GM23338 (cell line): ENCODE measurements at regions not wholly inside any gene's neighbourhood (a gene's known extent, or its start where the extent isn't known, plus 50 kb on each side); places are given as distances from the start of the nearest gene placed in this dataset.

ENCODE experiments used
- ATAC-seq: fragments of 200-7000 bp; cut with Tn5 transposase; 3 replicates; pipeline ENCODE4 v1.9.1; 2020
- DNase-seq: peaks from one replicate; pipeline ENCODE4 v3.0.0-alpha.2; 2015; ENCODE audit warnings: low spot score
- H2AFZ ChIP-seq: fragments of 200-600 bp; sonication (generic); 2 replicates; pipeline ENCODE4 v1.8.0; 2016; ENCODE audit warnings: antibody characterized with exemption, mild to moderate bottlenecking, moderate library complexity
- H3F3A ChIP-seq: fragments of 200-600 bp; sonication (generic); replicated peaks from 2 replicates; pipeline ENCODE4 v1.8.0; 2017; ENCODE audit warnings: antibody characterized with exemption, mixed run types, low read depth
- H3K27ac ChIP-seq: fragments of 200-600 bp; sonication (generic); 2 replicates; pipeline ENCODE4 v1.6.1; 2016; ENCODE audit warnings: low read depth
- H3K27me3 ChIP-seq: fragments of 200-600 bp; sonication (generic); 2 replicates; pipeline ENCODE4 v1.8.0; 2016; ENCODE audit warnings: mild to moderate bottlenecking, mixed run types, moderate library complexity; ENCODE audit not compliant: insufficient read depth
- H3K36me3 ChIP-seq: fragments of 200-600 bp; sonication (generic); 2 replicates; pipeline ENCODE4 v1.8.0; 2016; ENCODE audit warnings: mild to moderate bottlenecking; ENCODE audit not compliant: insufficient read depth
- H3K4me1 ChIP-seq: fragments of 200-600 bp; sonication (generic); 2 replicates; pipeline ENCODE4 v1.8.0; 2016; ENCODE audit warnings: mild to moderate bottlenecking, moderate library complexity; ENCODE audit not compliant: insufficient read depth
- H3K4me2 ChIP-seq: fragments of 200-600 bp; sonication (generic); 2 replicates; pipeline ENCODE4 v1.7.1; 2017; ENCODE audit warnings: mixed run types
- H3K4me3 ChIP-seq: fragments of 200-600 bp; sonication (generic); 2 replicates; pipeline ENCODE4 v1.6.1; 2016; ENCODE audit warnings: mixed run types
- H3K79me2 ChIP-seq: fragments of 200-600 bp; sonication (generic); replicated peaks from 2 replicates; pipeline ENCODE4 v1.8.0; 2017; ENCODE audit warnings: mild to moderate bottlenecking; ENCODE audit not compliant: insufficient read depth
- H3K9me2 ChIP-seq: fragments of 200-600 bp; sonication (generic); 2 replicates; pipeline ENCODE4 v1.8.0; 2017; ENCODE audit not compliant: insufficient read depth
- H4K20me1 ChIP-seq: fragments of 200-600 bp; sonication (generic); replicated peaks from 2 replicates; pipeline ENCODE4 v1.8.0; 2017; ENCODE audit warnings: mild to moderate bottlenecking; ENCODE audit not compliant: insufficient read depth
- H3K27ac Mint-ChIP-seq: 2 replicates; pipeline ENCODE4 v1.8.0; 2020; ENCODE audit warnings: inconsistent platforms, mild to moderate bottlenecking, moderate library complexity, mixed read lengths
- H3K27me3 Mint-ChIP-seq: 3 replicates; pipeline ENCODE4 v1.8.0; 2022; ENCODE audit warnings: low read depth, mild to moderate bottlenecking, moderate library complexity, mixed read lengths, inconsistent platforms; ENCODE audit not compliant: insufficient read depth, poor library complexity
- H3K36me3 Mint-ChIP-seq: 3 replicates; pipeline ENCODE4 v1.8.0; 2021; ENCODE audit warnings: low read depth, mild to moderate bottlenecking, inconsistent platforms, moderate library complexity, mixed read lengths
- H3K4me1 Mint-ChIP-seq: 3 replicates; pipeline ENCODE4 v1.8.0; 2020; ENCODE audit warnings: mild to moderate bottlenecking, inconsistent platforms, mixed read lengths
- H3K4me3 Mint-ChIP-seq: 3 replicates; pipeline ENCODE4 v1.8.0; 2021; ENCODE audit warnings: moderate library complexity, mild to moderate bottlenecking, inconsistent platforms, mixed read lengths
- H3K9me3 Mint-ChIP-seq: 3 replicates; pipeline ENCODE4 v1.8.0; 2020; ENCODE audit warnings: moderate library complexity, mild to moderate bottlenecking, inconsistent platforms, mixed read lengths
- CREB1 ChIP-seq: fragments of 250-450 bp; sonication (Bioruptor Pico); IDR thresholded peaks from 2 replicates; pipeline ENCODE4 v1.5.0; 2020; ENCODE audit warnings: low read depth, mild to moderate bottlenecking, moderate library complexity
- EZH2 ChIP-seq: fragments of 200-600 bp; sonication (generic); IDR thresholded peaks from one replicate; pipeline ENCODE4 v1.8.0; 2017; ENCODE audit warnings: antibody characterized with exemption, mild to moderate bottlenecking, low read depth; ENCODE audit not compliant: unreplicated experiment
- JUNB ChIP-seq: IDR thresholded peaks from one replicate; pipeline ENCODE4 v1.6.1; 2016; ENCODE audit warnings: antibody characterized with exemption; ENCODE audit not compliant: unreplicated experiment
- NANOG ChIP-seq: IDR thresholded peaks from 2 replicates; pipeline ENCODE4 v1.6.1; 2016; ENCODE audit warnings: antibody characterized with exemption, borderline replicate concordance
- POLR2AphosphoS5 ChIP-seq: IDR thresholded peaks from 2 replicates; pipeline ENCODE4 v1.6.1; 2016; ENCODE audit warnings: antibody characterized with exemption, low read depth
- STAT1 ChIP-seq: IDR thresholded peaks from one replicate; pipeline ENCODE4 v1.6.1; 2016; ENCODE audit warnings: antibody characterized with exemption; ENCODE audit not compliant: unreplicated experiment
- ZNF114 ChIP-seq: fragments of 250-450 bp; sonication (Bioruptor Pico); IDR thresholded peaks from 2 replicates; pipeline ENCODE4 v1.5.0; 2020; ENCODE audit warnings: mild to moderate bottlenecking, moderate library complexity
- ZNF331 ChIP-seq: fragments of 250-450 bp; sonication (Bioruptor Pico); IDR thresholded peaks from 2 replicates; pipeline ENCODE4 v1.5.0; 2020; ENCODE audit warnings: low read depth, mild to moderate bottlenecking, moderate library complexity
- TF ChIP-seq, protein P1 (sequence below): IDR thresholded peaks from one replicate; pipeline ENCODE4 v1.6.1; 2018; ENCODE audit warnings: antibody characterized with exemption; ENCODE audit not compliant: unreplicated experiment
- TF ChIP-seq, protein P2 (sequence below): fragments of 250-450 bp; sonication (Bioruptor Pico); IDR thresholded peaks from 2 replicates; pipeline ENCODE4 v1.5.0; 2020; ENCODE audit warnings: mild to moderate bottlenecking, moderate library complexity
- TF ChIP-seq, protein P3 (sequence below): IDR thresholded peaks from 2 replicates; pipeline ENCODE4 v1.6.1; 2016; ENCODE audit warnings: antibody characterized with exemption

DNA sequence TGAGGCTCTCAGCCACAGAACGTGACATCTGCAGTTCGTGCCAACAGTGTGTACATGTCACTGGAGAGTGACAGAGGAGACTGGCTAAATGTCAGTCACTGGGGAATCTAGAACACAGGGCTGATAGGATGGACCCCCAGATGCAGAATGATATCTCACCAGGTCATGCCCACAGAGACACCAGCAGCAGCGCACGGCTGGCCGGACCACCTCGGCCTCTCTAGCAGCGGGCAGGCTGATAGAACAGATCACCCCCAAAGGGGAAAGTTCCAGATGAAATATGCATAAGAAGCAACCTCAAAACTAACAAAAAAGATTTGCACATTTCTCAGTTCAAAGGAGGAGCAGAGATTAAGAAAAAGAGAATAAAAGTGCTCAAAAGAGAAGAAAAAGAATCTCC is 266.5 kb downstream of the SEC23A start:
- ATAC-seq (no peak), DNase-seq (no peak)
- no peak overlapping the region for H2AFZ ChIP-seq
- Mint-ChIP-seq H3K36me3 (no peaks in the 10 kb centered on the region; the same call in 2 of the 3 replicates), H3K9me3 (0 out of 3 replicates have a peak, but pooled peaks cover 2% of the 10 kb centered on the region), H3K4me3 (no peak overlapping the region), H3K27ac (no peak overlapping the region), H3K27me3 (peaks cover 4% of the 10 kb centered on the region), H3K4me1 (peaks cover 8% of the 10 kb centered on the region)
- no peaks in the 10 kb centered on the region for H3K9me2 ChIP-seq
- H3F3A ChIP-seq = no peaks in the 10 kb centered on the region
- TF ChIP-seq CREB1 (CRISPR knock-in tag) = no peak
- no peaks in the 10 kb centered on the region for H4K20me1 ChIP-seq
- peaks cover 8% of the 10 kb centered on the region; the same call in 1 of the 2 replicates for H3K4me1 ChIP-seq
- no peaks in the 10 kb centered on the region for H3K27me3 ChIP-seq
- no peak overlapping the region for H3K4me3 ChIP-seq
- no peaks in the 10 kb centered on the region for H3K79me2 ChIP-seq
- H3K27ac ChIP-seq = no peak overlapping the region
- no peaks in the 10 kb centered on the region for H3K36me3 ChIP-seq
- no peak overlapping the region for H3K4me2 ChIP-seq

DNA sequence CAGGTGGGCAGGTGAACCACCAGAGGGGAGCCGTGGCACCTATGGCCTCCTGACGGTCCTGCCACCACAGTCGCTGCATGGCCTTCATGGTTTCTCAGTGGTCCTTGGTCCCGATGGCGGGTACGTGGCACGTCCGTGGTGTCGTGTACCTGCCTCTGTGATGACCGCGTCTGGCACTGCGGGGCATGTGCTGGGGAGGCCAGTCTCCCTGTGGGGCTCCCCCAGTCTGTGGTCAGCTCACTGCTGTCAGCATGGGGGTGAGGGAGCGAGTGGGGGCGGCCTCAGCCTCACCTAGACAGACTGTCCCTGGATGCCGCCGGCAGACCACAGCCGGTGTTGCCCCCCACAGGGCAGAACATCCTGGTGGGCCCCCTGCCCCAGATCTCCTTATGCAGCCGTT is 267.2 kb downstream of the SEC23A start:
- H2AFZ ChIP-seq = no peak overlapping the region
- H3K27me3 ChIP-seq = no peaks in the 10 kb centered on the region
- no peaks in the 10 kb centered on the region; the same call in 2 of the 3 replicates for H3K36me3 Mint-ChIP-seq
- H3F3A ChIP-seq = no peaks in the 10 kb centered on the region
- no peak overlapping the region for H3K4me3 Mint-ChIP-seq
- no peaks in the 10 kb centered on the region for H3K36me3 ChIP-seq
- H3K27me3 Mint-ChIP-seq = peaks cover 4% of the 10 kb centered on the region
- H3K27ac ChIP-seq = no peak overlapping the region
- ATAC-seq (no peak), DNase-seq (no peak)
- H4K20me1 ChIP-seq = no peaks in the 10 kb centered on the region
- no peaks in the 10 kb centered on the region for H3K79me2 ChIP-seq
- no peak overlapping the region for H3K4me3 ChIP-seq
- H3K4me1 ChIP-seq = peaks cover 8% of the 10 kb centered on the region; the same call in 1 of the 2 replicates
- no peaks in the 10 kb centered on the region for H3K9me2 ChIP-seq
- H3K9me3 Mint-ChIP-seq = 0 out of 3 replicates have a peak, but pooled peaks cover 2% of the 10 kb centered on the region
- H3K4me2 ChIP-seq = no peak overlapping the region
- no peak overlapping the region for H3K27ac Mint-ChIP-seq
- peaks cover 8% of the 10 kb centered on the region for H3K4me1 Mint-ChIP-seq
- TF ChIP-seq, protein P1, sequence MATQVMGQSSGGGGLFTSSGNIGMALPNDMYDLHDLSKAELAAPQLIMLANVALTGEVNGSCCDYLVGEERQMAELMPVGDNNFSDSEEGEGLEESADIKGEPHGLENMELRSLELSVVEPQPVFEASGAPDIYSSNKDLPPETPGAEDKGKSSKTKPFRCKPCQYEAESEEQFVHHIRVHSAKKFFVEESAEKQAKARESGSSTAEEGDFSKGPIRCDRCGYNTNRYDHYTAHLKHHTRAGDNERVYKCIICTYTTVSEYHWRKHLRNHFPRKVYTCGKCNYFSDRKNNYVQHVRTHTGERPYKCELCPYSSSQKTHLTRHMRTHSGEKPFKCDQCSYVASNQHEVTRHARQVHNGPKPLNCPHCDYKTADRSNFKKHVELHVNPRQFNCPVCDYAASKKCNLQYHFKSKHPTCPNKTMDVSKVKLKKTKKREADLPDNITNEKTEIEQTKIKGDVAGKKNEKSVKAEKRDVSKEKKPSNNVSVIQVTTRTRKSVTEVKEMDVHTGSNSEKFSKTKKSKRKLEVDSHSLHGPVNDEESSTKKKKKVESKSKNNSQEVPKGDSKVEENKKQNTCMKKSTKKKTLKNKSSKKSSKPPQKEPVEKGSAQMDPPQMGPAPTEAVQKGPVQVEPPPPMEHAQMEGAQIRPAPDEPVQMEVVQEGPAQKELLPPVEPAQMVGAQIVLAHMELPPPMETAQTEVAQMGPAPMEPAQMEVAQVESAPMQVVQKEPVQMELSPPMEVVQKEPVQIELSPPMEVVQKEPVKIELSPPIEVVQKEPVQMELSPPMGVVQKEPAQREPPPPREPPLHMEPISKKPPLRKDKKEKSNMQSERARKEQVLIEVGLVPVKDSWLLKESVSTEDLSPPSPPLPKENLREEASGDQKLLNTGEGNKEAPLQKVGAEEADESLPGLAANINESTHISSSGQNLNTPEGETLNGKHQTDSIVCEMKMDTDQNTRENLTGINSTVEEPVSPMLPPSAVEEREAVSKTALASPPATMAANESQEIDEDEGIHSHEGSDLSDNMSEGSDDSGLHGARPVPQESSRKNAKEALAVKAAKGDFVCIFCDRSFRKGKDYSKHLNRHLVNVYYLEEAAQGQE = no peak
- TF ChIP-seq POLR2AphosphoS5 (no peak), NANOG (no peak), JUNB (no peak), EZH2 (no peak), ZNF114 (CRISPR knock-in tag) (no peak), ZNF331 (CRISPR knock-in tag) (no peak), CREB1 (CRISPR knock-in tag) (no peak), STAT1 (no peak)
- TF ChIP-seq, protein P2, sequence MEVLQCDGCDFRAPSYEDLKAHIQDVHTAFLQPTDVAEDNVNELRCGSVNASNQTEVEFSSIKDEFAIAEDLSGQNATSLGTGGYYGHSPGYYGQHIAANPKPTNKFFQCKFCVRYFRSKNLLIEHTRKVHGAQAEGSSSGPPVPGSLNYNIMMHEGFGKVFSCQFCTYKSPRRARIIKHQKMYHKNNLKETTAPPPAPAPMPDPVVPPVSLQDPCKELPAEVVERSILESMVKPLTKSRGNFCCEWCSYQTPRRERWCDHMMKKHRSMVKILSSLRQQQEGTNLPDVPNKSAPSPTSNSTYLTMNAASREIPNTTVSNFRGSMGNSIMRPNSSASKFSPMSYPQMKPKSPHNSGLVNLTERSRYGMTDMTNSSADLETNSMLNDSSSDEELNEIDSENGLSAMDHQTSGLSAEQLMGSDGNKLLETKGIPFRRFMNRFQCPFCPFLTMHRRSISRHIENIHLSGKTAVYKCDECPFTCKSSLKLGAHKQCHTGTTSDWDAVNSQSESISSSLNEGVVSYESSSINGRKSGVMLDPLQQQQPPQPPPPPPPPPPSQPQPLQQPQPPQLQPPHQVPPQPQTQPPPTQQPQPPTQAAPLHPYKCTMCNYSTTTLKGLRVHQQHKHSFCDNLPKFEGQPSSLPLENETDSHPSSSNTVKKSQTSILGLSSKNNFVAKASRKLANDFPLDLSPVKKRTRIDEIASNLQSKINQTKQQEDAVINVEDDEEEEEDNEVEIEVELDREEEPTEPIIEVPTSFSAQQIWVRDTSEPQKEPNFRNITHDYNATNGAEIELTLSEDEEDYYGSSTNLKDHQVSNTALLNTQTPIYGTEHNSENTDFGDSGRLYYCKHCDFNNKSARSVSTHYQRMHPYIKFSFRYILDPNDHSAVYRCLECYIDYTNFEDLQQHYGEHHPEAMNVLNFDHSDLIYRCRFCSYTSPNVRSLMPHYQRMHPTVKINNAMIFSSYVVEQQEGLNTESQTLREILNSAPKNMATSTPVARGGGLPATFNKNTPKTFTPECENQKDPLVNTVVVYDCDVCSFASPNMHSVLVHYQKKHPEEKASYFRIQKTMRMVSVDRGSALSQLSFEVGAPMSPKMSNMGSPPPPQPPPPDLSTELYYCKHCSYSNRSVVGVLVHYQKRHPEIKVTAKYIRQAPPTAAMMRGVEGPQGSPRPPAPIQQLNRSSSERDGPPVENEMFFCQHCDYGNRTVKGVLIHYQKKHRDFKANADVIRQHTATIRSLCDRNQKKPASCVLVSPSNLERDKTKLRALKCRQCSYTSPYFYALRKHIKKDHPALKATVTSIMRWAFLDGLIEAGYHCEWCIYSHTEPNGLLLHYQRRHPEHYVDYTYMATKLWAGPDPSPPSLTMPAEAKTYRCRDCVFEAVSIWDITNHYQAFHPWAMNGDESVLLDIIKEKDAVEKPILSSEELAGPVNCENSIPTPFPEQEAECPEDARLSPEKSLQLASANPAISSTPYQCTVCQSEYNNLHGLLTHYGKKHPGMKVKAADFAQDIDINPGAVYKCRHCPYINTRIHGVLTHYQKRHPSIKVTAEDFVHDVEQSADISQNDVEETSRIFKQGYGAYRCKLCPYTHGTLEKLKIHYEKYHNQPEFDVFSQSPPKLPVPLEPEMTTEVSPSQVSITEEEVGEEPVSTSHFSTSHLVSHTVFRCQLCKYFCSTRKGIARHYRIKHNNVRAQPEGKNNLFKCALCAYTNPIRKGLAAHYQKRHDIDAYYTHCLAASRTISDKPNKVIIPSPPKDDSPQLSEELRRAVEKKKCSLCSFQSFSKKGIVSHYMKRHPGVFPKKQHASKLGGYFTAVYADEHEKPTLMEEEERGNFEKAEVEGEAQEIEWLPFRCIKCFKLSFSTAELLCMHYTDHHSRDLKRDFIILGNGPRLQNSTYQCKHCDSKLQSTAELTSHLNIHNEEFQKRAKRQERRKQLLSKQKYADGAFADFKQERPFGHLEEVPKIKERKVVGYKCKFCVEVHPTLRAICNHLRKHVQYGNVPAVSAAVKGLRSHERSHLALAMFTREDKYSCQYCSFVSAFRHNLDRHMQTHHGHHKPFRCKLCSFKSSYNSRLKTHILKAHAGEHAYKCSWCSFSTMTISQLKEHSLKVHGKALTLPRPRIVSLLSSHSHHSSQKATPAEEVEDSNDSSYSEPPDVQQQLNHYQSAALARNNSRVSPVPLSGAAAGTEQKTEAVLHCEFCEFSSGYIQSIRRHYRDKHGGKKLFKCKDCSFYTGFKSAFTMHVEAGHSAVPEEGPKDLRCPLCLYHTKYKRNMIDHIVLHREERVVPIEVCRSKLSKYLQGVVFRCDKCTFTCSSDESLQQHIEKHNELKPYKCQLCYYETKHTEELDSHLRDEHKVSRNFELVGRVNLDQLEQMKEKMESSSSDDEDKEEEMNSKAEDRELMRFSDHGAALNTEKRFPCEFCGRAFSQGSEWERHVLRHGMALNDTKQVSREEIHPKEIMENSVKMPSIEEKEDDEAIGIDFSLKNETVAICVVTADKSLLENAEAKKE = no peak
- TF ChIP-seq, protein P3, sequence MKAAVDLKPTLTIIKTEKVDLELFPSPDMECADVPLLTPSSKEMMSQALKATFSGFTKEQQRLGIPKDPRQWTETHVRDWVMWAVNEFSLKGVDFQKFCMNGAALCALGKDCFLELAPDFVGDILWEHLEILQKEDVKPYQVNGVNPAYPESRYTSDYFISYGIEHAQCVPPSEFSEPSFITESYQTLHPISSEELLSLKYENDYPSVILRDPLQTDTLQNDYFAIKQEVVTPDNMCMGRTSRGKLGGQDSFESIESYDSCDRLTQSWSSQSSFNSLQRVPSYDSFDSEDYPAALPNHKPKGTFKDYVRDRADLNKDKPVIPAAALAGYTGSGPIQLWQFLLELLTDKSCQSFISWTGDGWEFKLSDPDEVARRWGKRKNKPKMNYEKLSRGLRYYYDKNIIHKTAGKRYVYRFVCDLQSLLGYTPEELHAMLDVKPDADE = no peak
